Ectodermal cell (in vitro differentiated cells): ENCODE measurements at regions not wholly inside any gene's neighbourhood (a gene's known extent, or its start where the extent isn't known, plus 50 kb on each side); places are given as distances from the start of the nearest gene placed in this dataset.

ENCODE experiments used
- H3K27ac ChIP-seq: 2 replicates; pipeline ENCODE4 v1.7.0; 2013; ENCODE audit warnings: mild to moderate bottlenecking, low read depth, low read length; ENCODE audit not compliant: insufficient read depth, poor library complexity, severe bottlenecking
- H3K27me3 ChIP-seq: 2 replicates; pipeline ENCODE4 v1.7.0; 2013; ENCODE audit warnings: mild to moderate bottlenecking, low read length; ENCODE audit not compliant: insufficient read depth, control insufficient read depth, poor library complexity, severe bottlenecking
- H3K36me3 ChIP-seq: one replicate; pipeline ENCODE4 v1.7.0; 2013; ENCODE audit warnings: low read length; ENCODE audit not compliant: control insufficient read depth, insufficient read depth
- H3K4me1 ChIP-seq: one replicate; pipeline ENCODE4 v1.7.0; 2013; ENCODE audit warnings: low read length; ENCODE audit not compliant: control insufficient read depth, insufficient read depth
- H3K4me3 ChIP-seq: 2 replicates; pipeline ENCODE4 v1.7.0; 2013; ENCODE audit warnings: low read depth, low read length, control low read depth; ENCODE audit not compliant: insufficient read depth
- H3K9me3 ChIP-seq: 2 replicates; pipeline ENCODE4 v1.7.0; 2013; ENCODE audit warnings: mild to moderate bottlenecking, low read length, moderate library complexity; ENCODE audit not compliant: control insufficient read depth
- WGBS, 2 experiments: methylation state at CpG; one replicate each; pipeline ENCODE4 v1.1.7; 2013; ENCODE audit warnings: missing lambda C conversion rate in 2 of 2; 5-methylcytosine and 5-hydroxymethylcytosine counted together

DNA sequence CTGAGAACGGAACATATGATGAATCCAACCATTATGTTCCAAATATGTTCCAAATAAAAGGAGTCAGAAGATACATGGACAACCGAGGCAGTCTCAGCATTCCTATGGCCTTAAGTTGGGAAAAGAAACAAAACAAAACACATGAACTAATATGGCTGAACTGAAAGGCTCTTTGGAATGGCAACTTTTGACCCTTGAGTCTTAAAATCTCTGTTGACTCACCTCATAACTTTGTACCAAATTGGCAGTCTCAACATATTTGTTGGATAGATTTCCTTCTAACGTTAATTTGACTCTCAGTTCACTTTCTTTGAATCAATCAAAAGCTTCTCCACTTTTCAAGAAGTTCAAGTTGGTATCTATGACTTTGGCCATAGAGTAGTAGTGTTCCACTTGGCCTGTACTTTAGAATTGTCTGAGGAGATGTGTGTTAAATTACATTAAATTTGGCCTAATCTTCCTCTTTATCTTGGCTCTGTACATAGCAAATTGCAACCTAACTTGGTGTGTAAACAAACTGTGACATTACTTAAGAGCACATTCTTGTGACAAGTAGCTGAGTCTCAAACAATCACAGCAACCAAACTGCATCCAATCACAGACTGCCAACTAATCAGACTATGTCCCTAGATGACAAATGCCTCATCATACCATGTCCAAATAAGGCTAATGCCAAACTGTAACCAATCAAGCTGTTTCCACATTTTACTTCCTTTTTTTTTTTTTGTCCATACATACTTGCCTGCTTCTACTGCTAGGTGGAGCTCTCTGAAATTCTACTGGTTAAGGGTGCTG lies 208.8 kb downstream of the BMP2 start:
- Histone ChIP-seq H3K4me3 (no peak overlapping the region), H3K27ac (no peak overlapping the region), H3K9me3 (no peaks in the 10 kb centered on the region), H3K4me1 (no peaks in the 10 kb centered on the region), H3K36me3 (no peaks in the 10 kb centered on the region), H3K27me3 (no peaks in the 10 kb centered on the region)
- 59% methylated on average over 3 of the region's 3 CpGs for WGBS, 2 experiments

DNA sequence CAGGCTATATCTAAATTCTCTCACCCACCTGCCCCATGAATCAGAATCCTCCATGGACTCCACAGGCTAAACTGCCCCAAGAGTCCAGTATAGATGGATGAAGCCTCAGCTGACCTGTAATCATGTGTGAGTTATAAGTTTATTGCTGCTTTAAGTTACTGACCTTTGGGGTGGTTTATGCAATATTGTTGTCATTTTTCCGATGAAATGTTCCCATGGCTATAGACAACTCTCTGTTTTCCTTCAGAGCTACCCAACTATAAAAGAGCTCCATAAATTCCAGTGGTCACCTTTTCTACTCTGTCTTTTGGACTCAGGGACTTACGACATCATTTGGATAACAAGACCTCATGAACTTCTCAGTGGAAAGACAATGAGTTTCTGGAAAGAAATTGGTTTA lies 212.1 kb downstream of the BMP2 start:
- H3K36me3 ChIP-seq: no peaks in the 10 kb centered on the region
- WGBS, 2 experiments: 94% methylated on average over 2 of the region's 2 CpGs
- H3K4me3 ChIP-seq: no peak overlapping the region
- no peak overlapping the region for H3K27ac ChIP-seq
- no peaks in the 10 kb centered on the region for H3K4me1 ChIP-seq
- H3K27me3 ChIP-seq: no peaks in the 10 kb centered on the region
- H3K9me3 ChIP-seq: no peaks in the 10 kb centered on the region

DNA sequence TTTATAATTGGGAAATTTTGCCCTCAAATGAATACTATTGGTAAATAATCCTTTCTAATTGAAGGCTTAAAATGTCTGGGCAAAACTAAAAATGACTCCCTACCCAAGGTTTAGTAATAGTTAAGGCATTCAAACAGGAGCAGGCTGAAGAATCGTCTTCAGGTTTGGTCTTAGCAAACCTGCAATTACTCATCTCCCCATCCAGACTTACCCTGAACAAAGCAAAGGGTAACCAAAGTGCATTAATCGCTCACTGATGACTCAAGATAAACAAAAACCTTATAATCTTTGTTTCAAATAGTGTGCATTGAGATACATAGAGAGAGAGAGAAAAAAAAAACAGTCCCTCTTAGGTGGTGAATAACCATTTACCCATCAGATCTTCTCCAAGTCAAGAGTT lies 225.5 kb downstream of the BMP2 start:
- peaks cover 2% of the 10 kb centered on the region for H3K9me3 ChIP-seq
- no peak overlapping the region for H3K4me3 ChIP-seq
- no peaks in the 10 kb centered on the region for H3K27me3 ChIP-seq
- WGBS, 2 experiments: 85 to 93% methylated on average over 1 to 2 of the region's 2 CpGs
- no peaks in the 10 kb centered on the region for H3K36me3 ChIP-seq
- H3K27ac ChIP-seq: no peak overlapping the region
- no peaks in the 10 kb centered on the region for H3K4me1 ChIP-seq

DNA sequence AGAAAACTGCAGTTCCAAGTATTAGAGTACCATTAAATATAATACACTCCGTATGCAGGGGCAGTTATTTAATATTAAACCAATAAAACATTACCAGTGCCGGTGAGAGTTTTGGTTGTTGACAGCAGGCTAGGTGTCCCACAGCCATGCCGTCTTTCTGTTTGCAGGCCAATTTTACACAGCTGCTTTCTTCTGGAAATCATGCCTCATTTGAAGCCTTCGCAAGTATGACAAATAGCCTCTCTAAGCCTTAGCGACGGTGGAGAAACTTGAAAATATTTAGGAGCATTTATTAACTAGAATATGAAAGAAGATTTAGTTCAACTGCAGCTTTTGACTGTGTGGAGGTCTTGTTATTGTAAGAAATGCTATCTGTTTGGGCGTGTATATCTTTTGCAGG lies 226.0 kb downstream of the BMP2 start:
- Histone ChIP-seq H3K9me3 (peaks cover 2% of the 10 kb centered on the region), H3K27ac (no peak overlapping the region), H3K36me3 (no peaks in the 10 kb centered on the region), H3K27me3 (no peaks in the 10 kb centered on the region), H3K4me3 (no peak overlapping the region), H3K4me1 (no peaks in the 10 kb centered on the region)
- WGBS, 2 experiments: 91 to 95% methylated on average over 7 of the region's 7 CpGs

DNA sequence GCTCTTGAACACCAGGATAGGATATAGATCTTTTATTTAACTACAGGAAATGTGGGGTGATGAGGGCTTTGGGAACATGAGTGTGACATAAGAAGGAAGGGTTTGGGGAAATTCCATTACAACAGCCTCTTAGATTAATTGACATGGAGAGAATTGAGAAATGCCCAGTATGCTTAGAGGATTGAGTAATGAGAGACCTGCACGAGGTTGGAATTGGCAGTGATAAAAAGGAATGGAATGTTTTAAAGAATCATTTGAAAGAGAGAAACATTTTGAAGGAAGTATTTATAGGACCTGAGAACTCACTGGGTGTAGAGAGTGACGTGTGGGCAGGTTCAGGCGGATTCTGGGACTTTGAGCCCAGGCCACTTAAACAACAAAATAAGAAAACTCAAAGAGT lies 227.0 kb downstream of the BMP2 start:
- H3K27ac ChIP-seq: no peak overlapping the region
- H3K9me3 ChIP-seq: peaks cover 2% of the 10 kb centered on the region
- H3K4me1 ChIP-seq: no peaks in the 10 kb centered on the region
- 89 to 98% methylated on average over 3 of the region's 3 CpGs for WGBS, 2 experiments
- H3K4me3 ChIP-seq: no peak overlapping the region
- H3K36me3 ChIP-seq: no peaks in the 10 kb centered on the region
- H3K27me3 ChIP-seq: no peaks in the 10 kb centered on the region

DNA sequence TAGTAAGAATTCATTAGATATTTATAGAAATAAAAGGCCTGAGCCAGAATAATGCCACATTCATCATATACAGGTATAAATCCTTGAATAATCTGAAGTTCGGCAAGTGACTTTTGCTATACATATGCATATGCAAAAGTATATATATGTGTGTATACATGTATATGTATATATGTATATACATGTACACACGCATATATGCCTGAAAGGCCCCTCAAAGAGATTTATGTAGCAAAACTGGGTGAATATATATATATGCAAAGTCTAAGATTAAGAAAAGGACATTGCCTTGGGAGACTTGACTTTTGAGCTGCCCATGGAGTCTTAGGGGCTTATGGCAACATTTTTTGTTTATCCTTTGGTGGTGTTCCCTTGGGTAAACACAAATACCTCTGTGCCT lies 231.4 kb downstream of the BMP2 start:
- Histone ChIP-seq H3K27ac (no peak overlapping the region), H3K36me3 (no peaks in the 10 kb centered on the region), H3K27me3 (no peaks in the 10 kb centered on the region), H3K4me1 (no peaks in the 10 kb centered on the region), H3K9me3 (peaks cover 2% of the 10 kb centered on the region), H3K4me3 (no peak overlapping the region)
- 96% methylated on average over 2 of the region's 2 CpGs; no CpG with 5 or more reads in 1 of the 2 experiments for WGBS, 2 experiments

DNA sequence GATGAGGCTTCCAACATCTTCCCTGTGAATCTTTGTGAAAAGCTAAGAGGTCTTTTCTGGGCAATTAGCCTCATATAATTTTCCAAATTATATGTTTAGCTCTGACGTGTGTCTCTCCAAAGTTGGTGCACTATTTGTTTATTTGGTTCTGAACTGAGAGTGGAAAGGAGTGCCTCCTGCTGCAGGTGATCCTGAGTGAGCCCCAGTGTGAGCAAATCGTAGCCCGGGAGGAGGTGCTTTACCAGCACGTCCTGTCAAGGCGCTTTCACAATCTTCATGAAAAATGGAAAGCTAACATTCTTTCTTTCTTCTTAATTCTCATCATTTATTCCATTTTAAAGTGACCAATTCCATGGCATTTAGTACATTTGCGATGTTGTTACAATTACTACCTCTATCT lies 231.9 kb downstream of the BMP2 start:
- Histone ChIP-seq H3K36me3 (no peaks in the 10 kb centered on the region), H3K27me3 (no peaks in the 10 kb centered on the region), H3K4me3 (no peak overlapping the region), H3K27ac (no peak overlapping the region), H3K9me3 (peaks cover 2% of the 10 kb centered on the region), H3K4me1 (no peaks in the 10 kb centered on the region)
- 91 to 93% methylated on average over 6 of the region's 6 CpGs for WGBS, 2 experiments

DNA sequence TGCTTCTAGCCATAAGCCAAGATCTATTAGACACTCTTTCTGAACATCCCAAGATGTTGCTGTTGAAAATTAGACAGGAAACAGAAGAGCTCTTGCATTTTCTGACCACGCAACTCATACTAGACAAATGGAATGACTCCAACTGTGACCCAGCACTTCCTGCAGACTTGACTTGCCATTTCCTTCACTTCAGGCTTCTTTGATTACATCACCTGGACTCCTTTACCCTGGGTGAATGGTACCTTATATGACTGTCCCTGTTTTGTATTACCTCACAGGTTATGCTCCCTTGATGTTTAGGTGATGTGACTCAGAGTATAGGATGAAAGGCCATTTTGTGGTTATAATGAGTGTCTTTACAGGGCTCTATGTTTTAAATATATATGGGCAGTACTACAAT lies 236.1 kb downstream of the BMP2 start:
- Histone ChIP-seq H3K27ac (no peak overlapping the region), H3K36me3 (no peaks in the 10 kb centered on the region), H3K27me3 (no peaks in the 10 kb centered on the region), H3K4me3 (no peak overlapping the region), H3K4me1 (no peaks in the 10 kb centered on the region), H3K9me3 (no peaks in the 10 kb centered on the region)
- 95 to 96% methylated on average over 1 of the region's 1 CpG for WGBS, 2 experiments

DNA sequence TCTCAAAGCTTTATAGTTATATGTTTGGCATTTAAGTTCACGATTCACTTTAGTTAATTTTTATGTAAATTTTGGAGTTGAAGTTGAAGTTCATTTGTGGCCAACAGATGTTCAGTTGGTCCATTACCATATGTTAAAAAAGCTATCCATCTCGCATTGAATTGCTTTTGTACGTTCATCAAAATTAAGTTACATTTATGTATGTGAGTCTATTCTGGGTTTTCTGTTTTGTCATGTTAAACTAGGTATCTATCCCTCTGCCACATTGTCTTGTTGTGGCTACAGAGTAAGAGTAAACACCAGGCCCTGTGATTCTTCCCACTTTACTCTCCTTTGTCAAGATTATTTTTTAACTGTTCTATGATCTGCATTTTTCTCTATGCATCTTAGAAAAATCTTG lies 237.3 kb downstream of the BMP2 start:
- no peaks in the 10 kb centered on the region for H3K36me3 ChIP-seq
- 83 to 100% methylated on average over 1 to 3 of the region's 3 CpGs for WGBS, 2 experiments
- H3K4me3 ChIP-seq: no peak overlapping the region
- no peaks in the 10 kb centered on the region for H3K4me1 ChIP-seq
- H3K27ac ChIP-seq: no peak overlapping the region
- H3K27me3 ChIP-seq: no peaks in the 10 kb centered on the region
- no peaks in the 10 kb centered on the region for H3K9me3 ChIP-seq

DNA sequence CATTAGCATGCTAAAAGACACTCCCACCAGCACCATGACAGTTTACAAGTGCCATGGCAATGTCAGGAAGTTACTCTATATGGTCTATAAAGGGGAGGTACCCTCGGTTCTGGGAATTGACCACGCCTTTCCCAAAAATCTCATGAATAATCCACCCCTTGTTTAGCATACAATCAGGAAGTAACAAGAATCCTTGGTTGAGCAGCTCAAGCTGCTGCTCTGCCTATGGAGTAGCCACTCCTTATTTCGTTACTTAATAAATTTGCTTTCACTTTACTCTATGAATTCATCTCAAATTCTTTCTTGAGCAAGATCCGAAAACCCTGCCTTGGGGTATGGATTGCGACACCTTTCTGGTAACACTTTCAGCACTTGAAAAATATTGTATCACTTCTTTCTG lies 243.0 kb downstream of the BMP2 start:
- Histone ChIP-seq H3K36me3 (no peaks in the 10 kb centered on the region), H3K4me3 (no peak overlapping the region), H3K27me3 (no peaks in the 10 kb centered on the region), H3K27ac (no peak overlapping the region), H3K9me3 (no peaks in the 10 kb centered on the region), H3K4me1 (no peaks in the 10 kb centered on the region)
- WGBS, 2 experiments: 95 to 96% methylated on average over 3 to 4 of the region's 5 CpGs
